Right renal cortex interstitium (tissue), 3 donors: ENCODE measurements at regions not wholly inside any gene's neighbourhood (a gene's known extent, or its start where the extent isn't known, plus 50 kb on each side); places are given as distances from the start of the nearest gene placed in this dataset.
"Not testable (repeated sequence)": the region's sequence is repeated elsewhere in the genome, so short reads cannot be mapped to it uniquely, and the experiment has no call there.

Experiments used
- DNase-seq, 3 donors: peaks; one replicate each; pipeline ENCODE4 v3.0.0-alpha.2; 2013; ENCODE audit warnings: low read depth in 3 of 3, low spot score in 2 of 3

DNA sequence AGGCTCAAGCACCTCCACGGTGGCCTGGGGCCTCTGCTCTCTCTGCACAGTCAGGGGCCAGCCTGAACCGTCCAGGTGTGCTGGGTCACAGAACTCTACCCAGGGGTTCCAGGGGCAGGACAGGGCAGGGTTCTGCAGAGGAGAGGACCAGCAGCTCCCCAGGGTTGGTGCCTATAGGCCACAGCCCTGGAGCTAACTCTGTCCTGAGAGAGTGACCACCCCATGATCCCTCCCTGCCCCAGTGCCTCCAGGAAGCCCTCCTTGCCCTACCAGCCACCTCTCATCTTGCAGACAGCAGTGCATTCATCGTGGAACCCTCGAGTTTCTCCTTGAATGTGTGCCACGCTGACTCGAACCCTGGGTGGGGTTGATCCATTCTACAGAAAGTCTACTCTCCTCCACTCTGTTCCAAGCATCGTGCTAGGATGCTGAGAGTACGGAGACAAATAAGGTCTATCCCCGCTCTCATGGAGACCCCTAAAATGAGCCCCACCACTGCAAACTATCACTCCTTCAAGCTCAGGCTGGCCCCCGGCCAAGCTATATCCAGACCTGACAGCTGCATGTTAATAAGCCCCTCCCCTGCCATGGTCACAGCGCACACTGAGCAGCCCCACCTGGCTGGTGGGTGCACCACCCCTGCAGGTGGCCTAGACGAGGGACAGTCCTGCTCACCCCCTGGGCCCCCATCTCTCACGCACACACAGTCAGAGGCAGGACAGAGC, 138.1 kb upstream of the FOXD4L5 start:
- not testable (repeated sequence) for DNase-seq

DNA sequence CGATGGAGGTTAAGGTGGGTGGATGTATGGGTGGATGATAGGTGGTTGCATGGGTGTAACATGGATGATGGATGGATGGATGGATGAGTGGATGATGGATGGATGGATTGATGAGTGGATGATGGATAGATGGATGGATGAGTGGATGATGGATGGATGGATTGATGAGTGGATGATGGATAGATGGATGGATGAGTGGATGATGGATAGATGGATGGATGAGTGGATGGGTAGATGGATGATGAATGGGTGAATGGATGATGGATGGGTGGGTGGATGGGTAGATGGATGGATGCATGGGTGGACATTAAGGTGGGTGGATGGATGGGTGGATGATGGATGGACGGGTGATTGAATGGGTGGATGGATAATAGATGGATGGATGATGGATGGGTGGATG, 136.5 kb upstream of the FOXD4L5 start:
- not testable (repeated sequence) for DNase-seq

DNA sequence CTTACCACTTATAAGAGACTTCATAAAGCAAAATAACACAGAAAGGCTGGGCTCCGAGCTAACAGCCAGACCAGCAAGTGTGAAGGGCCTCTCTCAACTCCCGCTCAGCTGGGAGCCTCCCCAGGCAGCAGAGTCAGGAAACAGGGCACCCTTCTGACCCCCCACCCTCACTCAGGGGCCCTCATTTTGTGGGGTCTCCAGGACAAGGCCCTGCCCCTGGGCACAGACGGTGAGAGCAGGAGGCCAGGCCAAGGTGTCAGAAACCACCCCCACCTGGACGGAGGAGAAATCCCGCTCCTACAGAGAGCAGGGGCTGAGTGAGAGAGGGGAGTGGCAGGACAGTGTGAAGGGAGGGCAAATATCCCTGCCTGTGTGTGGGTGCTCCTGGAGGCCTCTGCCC, 135.8 kb upstream of the FOXD4L5 start:
- DNase-seq, result no peak

DNA sequence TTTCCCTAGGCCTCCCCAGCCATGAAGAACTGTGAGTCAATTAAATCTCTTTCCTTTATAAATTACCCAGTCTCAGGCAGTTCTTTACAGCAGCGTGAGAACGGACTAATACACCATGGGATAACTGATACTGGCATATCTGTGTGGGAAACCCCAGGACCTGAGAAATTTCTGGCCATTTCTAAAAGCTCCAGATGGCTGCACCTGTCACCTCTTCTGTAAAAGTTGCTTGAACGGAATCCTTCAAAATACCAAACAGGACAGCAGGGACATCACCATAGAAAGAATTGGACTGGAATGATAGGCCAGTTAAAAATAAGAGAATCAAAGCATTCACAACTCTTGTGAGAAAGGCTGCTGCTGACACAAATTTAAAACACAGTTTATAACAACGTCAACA, 134.0 kb upstream of the FOXD4L5 start:
- not testable (repeated sequence) for DNase-seq

DNA sequence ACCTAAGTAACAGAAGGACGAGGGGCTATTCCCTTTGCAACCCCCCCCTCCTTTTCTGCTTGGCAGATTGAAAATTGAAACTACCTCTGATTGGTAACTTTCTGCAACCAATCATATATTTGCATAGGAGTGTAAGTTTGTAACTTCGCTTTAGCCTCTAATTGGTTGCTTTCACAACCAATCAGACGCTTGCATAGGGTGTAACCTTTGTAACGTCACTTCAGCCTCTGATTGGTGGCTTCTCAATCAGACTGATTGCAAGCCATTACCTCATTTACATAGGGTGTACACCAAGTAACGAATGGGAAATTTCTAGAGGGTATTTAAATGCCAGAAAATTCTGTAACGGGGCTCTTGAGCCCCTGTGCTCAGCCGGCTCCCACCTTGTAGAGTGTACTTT, 131.9 kb upstream of the FOXD4L5 start:
- not testable (repeated sequence) for DNase-seq

DNA sequence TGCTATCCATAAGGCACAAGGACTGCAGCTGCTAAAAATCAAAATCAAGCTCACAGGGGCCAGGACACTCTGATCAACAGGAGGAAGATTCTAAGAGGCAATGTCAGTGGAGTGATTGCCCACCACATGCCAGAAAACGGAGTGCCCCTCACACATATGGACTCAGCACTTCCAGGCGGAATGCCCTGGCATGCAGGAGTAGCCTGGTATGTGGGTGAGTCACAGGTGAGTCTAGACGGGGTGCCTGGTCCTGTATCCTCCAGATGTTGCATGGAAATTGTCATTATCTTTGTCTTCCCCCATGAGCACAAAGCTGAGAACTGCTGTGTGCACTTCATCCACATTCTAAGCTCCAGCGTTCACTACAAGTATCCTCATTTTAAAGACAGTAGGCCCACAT, 129.2 kb upstream of the FOXD4L5 start:
- not testable (repeated sequence) for DNase-seq

DNA sequence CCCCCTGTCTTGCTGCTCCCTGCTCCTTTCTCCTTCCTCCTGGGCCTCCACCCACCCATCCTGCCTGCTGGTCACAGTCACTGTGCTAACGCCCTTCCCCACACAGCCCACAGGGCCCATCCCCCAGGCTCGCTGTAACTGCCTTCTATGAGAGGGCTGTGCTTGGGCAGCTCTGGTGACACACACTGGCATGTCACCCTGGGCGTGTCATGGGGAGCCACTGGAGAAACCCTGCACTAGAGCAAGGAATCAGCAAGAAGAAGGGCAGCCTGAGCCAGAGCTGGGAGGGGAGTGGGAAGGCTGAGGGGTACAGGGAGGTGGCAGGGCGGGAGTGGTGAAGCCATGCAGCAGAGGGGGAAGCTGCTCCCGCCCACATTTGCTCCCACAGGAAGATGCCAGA, 128.4 kb upstream of the FOXD4L5 start:
- not testable (repeated sequence) for DNase-seq

DNA sequence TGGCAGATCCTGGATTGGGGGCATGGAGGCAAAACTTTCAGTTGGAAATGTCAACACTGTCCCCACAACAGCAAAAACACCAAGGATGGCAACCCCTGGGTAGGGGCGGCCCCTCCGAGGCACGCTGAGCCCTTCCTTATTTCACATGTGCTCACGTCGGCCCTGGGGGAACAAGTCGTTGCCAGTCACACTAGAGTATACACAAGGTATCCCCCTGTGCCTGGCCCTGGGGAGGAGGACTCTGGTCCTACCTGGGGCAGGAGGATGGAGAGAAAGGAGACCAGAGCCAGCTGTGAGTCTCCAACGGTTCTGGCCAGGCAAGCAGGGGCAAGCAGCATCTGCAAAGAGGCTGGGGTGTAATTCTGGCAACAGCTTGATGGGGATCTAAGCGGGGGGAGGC, 126.9 kb upstream of the FOXD4L5 start:
- no peak for DNase-seq

DNA sequence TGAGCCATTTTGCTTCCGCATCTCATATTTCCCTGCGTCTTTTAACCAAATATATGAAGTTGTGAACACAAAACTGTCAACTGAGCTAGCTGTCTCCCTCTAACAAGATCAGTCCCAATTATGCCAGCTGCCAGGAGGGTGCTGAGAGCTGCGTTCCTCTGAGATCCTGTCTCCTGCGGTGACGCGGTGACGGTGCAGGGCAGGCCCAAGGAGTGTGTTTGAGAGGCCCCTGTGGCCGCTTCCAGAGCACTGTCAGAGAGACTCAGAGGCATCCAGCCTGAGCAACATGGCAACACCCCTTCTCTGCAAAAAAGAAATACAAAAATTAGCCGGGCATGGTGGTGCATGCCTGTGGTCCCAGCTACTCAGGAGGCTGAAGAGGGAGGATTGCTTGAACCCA, 126.3 kb upstream of the FOXD4L5 start:
- DNase-seq, result no peak

DNA sequence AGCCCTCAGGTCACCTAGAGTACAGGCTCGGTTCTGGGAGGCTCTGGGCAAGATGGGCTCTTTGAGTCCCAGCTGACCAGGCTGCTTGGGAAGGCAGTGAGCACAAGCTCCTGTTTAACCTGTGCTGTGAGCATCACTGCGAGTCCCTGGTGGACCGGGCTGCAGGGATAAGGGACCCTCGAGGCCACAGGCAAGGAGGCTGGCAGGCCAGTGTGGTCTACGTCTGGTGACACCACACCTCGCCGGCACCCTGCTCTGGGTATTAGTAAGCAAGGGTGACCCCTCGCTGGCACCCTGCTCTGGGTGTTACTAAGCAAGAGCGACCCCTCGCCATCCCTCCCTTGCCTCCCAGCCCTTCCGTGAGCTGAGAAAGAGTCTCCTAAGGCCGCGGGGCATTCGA, 125.9 kb upstream of the FOXD4L5 start:
- DNase-seq, result no peak

DNA sequence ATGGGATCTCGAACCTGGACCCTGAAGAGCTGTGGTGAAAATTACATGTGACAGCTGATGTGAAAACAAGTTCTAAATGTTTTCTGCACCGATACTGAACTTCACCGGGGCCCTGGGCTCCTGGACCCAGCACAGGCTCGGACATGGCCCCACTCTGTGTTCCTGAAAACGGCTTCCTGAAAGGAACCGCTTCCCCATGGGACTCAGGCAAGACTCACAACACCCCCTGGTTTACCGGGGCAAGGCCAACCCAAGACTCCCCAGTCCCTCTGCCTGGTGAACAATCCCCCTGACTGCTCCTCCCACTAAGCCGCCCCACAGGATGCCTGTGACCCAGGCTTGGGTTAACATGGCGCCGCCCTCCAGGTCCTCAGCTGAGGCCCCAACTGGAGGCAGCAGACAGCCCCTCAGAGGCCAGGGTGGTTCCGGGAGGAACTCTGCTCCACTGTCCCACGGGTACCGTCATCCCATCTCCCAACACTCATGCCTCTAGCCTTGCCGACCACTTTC, 124.5 kb upstream of the FOXD4L5 start:
- no peak for DNase-seq

DNA sequence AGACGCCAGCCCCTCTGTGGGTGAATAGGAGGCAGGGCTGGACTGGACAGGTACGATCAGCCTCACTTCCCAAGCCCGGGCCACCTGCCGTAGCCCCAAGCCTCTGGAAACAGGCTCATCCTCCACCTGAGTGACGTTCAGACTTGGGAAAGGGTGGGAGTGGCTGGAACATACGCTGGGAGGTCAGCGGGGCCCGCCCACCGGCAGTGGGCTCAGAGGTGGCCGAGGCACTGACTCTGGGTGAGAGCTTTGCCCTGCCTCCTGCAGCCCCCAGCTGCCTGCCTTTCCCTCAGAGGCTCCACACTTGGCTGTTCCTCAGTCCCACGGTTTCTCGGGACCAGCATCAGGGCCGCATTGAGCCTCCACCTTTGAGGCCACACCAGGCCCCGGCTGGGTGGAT, 123.8 kb upstream of the FOXD4L5 start:
- DNase-seq, result not testable (repeated sequence)

DNA sequence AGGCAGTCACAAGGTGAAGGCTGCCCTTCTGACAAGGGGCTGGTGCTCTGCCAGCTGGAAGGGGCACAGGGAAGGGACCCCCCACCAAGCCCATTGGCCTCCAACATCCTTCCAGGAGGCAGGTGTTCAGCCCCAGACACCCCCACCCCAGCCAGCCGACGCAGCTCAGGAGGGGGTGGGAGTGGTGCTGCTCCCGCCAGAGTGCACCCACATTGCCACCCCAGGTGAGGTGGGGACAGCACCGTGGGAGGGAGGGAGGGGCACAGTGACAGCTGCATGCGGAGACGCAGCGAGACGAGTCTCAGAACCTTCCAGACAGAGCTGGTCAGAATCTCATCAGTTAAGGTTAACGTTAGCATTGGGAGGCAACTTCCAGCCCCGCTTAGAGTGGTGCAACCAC, 121.6 kb upstream of the FOXD4L5 start:
- DNase-seq, result not testable (repeated sequence)

DNA sequence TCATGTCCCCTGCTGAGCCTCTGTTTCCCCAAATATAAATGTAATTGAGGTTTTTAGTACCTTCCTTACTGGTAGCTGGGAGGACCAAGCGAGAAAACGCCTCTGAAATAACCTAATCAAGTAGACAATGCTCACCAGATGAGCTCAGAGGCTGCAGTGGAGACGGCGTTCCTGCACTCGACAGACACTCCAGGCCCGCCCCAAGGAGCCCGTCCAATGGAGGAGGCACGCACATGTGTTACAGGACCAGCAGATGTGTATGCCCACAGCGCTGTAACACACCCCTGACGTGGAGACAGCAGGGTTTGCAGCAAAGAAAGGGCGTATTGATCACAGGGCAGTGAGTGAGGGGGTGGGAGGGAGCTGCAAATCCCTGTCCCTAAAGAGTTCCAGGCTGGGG, 120.8 kb upstream of the FOXD4L5 start:
- DNase-seq, result not testable (repeated sequence)

DNA sequence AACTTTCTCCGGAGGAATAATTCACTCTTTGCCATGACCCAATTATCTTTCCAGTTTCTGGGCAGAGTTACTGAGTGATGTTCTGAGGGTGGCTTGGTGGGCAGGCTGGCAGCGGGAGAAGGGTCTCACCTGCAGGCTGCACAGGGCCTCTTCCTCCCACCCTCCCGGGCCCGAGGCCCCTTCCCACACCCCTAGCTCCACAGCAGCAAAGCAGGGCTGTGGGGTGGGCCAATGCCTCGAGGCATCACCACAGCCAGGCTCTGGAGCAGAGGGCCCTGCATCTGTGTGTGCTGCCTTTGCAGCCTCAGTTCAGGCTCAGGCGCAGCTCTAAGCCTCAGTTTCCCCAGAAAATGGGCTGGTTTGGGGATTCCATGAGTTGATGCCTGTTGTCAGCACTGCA, 120.2 kb upstream of the FOXD4L5 start:
- DNase-seq, result no peak

DNA sequence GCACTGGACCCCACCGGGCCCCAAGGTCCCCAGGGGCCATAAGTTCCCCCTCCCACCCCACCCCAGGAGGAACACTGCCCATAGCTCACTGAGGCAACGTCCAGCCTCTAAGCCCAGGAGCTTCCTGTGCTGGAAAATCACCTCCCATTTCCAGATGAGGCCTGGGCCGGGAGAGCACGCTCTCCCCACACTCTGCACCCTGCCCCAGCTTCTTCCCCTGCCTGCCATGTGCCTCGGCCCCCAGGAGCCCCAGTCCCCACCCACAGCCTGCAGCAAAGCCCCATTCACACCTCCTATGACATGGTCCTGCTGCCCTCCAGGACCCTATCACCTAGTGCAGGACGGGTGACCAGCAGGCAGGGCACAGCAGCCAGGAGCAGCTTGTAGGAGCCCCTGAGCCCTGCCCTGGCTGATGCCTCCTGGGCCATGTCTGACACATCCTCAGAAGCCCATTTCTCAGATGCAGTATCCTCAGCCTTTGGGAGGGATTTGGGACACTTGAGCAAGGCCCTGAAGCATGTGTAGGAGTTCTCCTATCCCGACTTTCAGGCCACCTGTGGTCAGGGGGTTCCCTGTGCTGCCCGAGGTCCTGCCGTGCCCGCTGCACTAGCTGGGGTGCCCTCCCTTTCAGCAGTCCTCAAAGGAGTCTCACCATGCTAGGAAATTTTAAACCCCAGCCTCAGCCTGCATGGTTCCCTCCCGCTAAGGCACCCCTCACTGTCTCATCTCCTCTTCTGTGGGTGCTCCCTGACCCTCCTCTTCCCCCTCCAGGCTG, 119.4 kb upstream of the FOXD4L5 start:
- DNase-seq, result no peak

DNA sequence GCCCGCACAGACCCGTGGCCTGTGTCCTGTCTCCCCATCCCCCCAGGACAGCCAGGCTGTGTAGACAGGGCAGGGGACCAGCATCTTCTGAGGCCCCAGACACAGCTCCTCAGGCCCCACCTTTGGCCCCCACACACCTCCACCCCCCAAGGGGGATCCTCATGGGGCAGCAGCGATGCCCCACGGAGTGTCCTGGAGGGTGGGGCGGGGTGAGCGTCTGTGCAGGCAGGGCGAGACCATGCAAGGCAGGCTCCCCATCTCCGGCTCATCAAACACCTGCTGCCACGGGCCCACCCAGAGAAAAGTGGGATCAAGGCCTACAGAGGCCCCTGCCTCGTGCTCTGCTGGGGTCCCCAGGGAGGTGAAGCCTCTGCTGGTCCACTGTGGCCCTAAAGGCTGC, 118.7 kb upstream of the FOXD4L5 start:
- no peak for DNase-seq

DNA sequence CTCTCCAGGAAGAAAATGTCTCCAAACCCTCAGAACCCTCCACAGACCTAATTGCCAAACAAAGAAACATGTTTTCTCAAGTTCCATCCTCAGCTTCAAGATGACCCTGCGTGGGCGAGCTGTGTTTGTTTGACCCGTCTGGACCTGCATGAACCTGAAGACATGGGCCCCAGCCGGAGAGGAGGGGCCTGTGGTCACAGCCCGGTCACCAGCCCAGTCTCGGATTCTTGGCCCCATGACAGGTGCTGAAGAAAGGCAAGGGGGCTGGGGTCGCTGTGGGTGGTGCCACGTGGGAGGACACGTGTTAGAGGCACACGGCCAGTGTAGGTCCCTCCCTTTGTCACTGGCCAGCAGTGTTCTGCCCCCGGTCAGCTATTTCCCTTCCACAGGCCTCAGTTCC, 118.1 kb upstream of the FOXD4L5 start:
- DNase-seq, result not testable (repeated sequence)

DNA sequence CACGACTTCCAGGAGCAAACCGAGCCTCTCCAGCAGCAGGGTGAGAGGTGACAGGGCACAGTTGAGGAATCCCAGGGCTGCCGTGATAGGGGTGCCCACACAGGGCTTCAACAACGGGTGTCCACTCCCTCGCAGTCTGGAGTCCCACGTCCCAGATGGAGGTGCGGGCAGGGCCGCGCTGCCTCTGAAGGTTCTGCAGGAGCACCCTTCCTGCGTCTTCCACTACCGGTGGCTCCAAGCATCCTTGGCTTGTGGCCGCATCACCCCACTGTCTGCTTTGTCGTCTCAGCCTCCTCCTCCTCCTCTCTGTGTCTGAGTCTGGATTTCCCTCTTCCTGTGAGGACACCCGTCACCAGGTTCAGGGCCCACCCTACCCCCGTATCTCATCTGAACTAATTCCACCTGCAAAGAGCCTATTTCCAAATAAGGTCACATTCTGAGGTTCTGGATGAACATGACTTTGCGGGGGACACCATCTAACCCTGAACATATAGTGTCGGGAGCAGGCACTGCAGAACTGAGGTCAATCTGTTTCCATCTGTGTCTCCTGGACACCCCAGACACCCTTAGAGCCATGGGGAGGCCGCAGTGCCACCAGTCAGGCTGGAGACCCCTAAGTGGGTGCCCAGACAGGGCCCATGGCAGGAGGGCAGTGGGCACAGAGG, 117.3 kb upstream of the FOXD4L5 start:
- not testable (repeated sequence) for DNase-seq

DNA sequence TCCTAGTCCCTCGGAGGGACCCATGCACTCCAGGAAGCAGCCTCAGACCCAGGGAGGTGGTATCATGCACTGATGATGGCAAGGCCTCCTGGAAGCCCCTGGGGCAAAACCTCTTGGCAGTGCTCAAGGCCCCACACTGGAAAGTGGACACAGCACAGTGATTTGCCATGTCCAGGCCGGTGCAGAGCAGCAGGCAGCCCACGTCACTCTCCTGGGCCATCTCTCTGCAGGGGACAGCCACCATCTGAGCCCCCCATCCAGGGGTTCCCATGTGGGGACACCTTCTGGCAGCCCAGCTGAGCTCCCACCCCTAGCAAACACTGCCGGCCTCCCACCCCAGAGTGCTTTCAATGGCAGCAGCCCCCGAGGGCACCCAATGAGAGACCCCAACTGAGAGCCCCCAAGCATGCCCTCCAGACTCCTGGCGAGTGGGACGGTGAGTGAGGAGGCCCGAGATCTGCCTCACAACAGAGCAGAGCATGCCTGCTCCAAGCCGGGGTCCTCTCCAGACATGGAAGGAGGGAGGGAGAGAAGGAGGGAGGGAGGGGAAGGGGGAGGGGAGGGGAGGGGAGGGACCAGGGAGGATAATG, 116.5 kb upstream of the FOXD4L5 start:
- DNase-seq, result not testable (repeated sequence)

DNA sequence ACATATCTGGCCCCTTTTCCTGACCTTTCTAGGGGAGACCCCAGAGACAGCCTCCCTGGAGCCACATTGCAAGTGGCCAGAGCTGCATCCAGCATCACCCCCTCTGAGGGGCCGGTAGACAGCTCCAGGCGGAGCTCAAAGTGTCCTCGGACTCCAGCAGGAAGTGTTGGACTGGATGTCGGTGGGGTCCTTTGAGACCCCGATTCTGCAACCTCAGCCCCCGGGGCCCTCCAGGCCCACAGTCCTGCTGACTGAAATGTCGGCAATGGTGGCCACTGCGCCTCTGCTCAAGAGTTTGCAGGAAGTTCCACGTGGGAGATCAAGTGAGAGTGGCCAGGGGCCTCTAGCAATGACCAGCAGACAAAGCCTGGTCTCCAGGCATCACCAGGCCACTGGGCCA, 115.9 kb upstream of the FOXD4L5 start:
- no peak for DNase-seq
